KOPT-K1 (cell line): ENCODE measurements at regions not wholly inside any gene's neighbourhood (a gene's known extent, or its start where the extent isn't known, plus 50 kb on each side); places are given as distances from the start of the nearest gene placed in this dataset.

Source experiments
- H3K27ac ChIP-seq: fragments of 200-600 bp; sonication (generic); 2 replicates; pipeline ENCODE4 v1.5.1; 2016; ENCODE audit warnings: antibody characterized with exemption, mild to moderate bottlenecking, low read depth, low read length; ENCODE audit not compliant: poor library complexity, severe bottlenecking
- H3K36me3 ChIP-seq: fragments of 200-600 bp; sonication (generic); 2 replicates; pipeline ENCODE4 v1.5.1; 2017; ENCODE audit warnings: antibody characterized with exemption, mild to moderate bottlenecking, low read length, moderate library complexity; ENCODE audit not compliant: insufficient read depth
- H3K9me3 ChIP-seq: fragments of 200-600 bp; sonication (generic); 2 replicates; pipeline ENCODE4 v1.5.1; 2017; ENCODE audit warnings: antibody characterized with exemption, low read length, mild to moderate bottlenecking; ENCODE audit not compliant: insufficient read depth, poor library complexity, severe bottlenecking

GRCh38 chr1:56409112-56409691 is 170.2 kb downstream of the PLPP3 start:
- H3K27ac ChIP-seq: no peak overlapping the region
- no peaks in the 10 kb centered on the region for H3K9me3 ChIP-seq
- no peaks in the 10 kb centered on the region for H3K36me3 ChIP-seq

- Histone ChIP-seq H3K9me3 (no peaks in the 10 kb centered on the region), H3K36me3 (no peaks in the 10 kb centered on the region), H3K27ac (no peak overlapping the region)
Observed at GRCh38 chr1:56406821-56407220, 172.5 kb downstream of the PLPP3 start.

- H3K27ac ChIP-seq: no peak overlapping the region
- no peaks in the 10 kb centered on the region for H3K36me3 ChIP-seq
- no peaks in the 10 kb centered on the region for H3K9me3 ChIP-seq
Observed at GRCh38 chr1:56404561-56405030, 174.8 kb downstream of the PLPP3 start.

GRCh38 chr1:56404066-56404465 is 175.3 kb downstream of the PLPP3 start:
- no peak overlapping the region for H3K27ac ChIP-seq
- no peaks in the 10 kb centered on the region for H3K36me3 ChIP-seq
- no peaks in the 10 kb centered on the region for H3K9me3 ChIP-seq

- H3K9me3 ChIP-seq: no peaks in the 10 kb centered on the region
- H3K36me3 ChIP-seq: no peaks in the 10 kb centered on the region
- no peak overlapping the region for H3K27ac ChIP-seq
Observed at GRCh38 chr1:56403321-56403720, 176.0 kb downstream of the PLPP3 start.

- Histone ChIP-seq H3K9me3 (no peaks in the 10 kb centered on the region), H3K27ac (no peak overlapping the region), H3K36me3 (no peaks in the 10 kb centered on the region)
Observed at GRCh38 chr1:56401191-56401590, 178.2 kb downstream of the PLPP3 start.

- no peak overlapping the region for H3K27ac ChIP-seq
- no peaks in the 10 kb centered on the region for H3K9me3 ChIP-seq
- no peaks in the 10 kb centered on the region for H3K36me3 ChIP-seq
Observed at GRCh38 chr1:56400526-56400925, 178.8 kb downstream of the PLPP3 start.

- Histone ChIP-seq H3K9me3 (no peaks in the 10 kb centered on the region), H3K27ac (no peak overlapping the region), H3K36me3 (no peaks in the 10 kb centered on the region)
Observed at GRCh38 chr1:56399795-56400194, 179.6 kb downstream of the PLPP3 start.

GRCh38 chr1:56399326-56399725 is 180.0 kb downstream of the PLPP3 start:
- H3K9me3 ChIP-seq: no peaks in the 10 kb centered on the region
- H3K36me3 ChIP-seq: no peaks in the 10 kb centered on the region
- H3K27ac ChIP-seq: no peak overlapping the region

- Histone ChIP-seq H3K9me3 (no peaks in the 10 kb centered on the region), H3K36me3 (no peaks in the 10 kb centered on the region), H3K27ac (no peak overlapping the region)
Observed at GRCh38 chr1:56397811-56398231, 181.5 kb downstream of the PLPP3 start.

GRCh38 chr1:56397409-56397808 is 182.0 kb downstream of the PLPP3 start:
- no peaks in the 10 kb centered on the region for H3K9me3 ChIP-seq

GRCh38 chr1:56396581-56396980 is 182.8 kb downstream of the PLPP3 start:
- Histone ChIP-seq H3K9me3 (no peaks in the 10 kb centered on the region), H3K36me3 (no peaks in the 10 kb centered on the region), H3K27ac (no peak overlapping the region)

More at GRCh38 chr1:56397409-56397808, 182.0 kb downstream of the PLPP3 start:
- Histone ChIP-seq H3K36me3 (no peaks in the 10 kb centered on the region), H3K27ac (no peak overlapping the region)

GRCh38 chr1:56395776-56396175 is 183.6 kb downstream of the PLPP3 start:
- Histone ChIP-seq H3K36me3 (no peaks in the 10 kb centered on the region), H3K9me3 (no peaks in the 10 kb centered on the region), H3K27ac (no peak overlapping the region)

GRCh38 chr1:56394298-56394697 is 185.1 kb downstream of the PLPP3 start:
- Histone ChIP-seq H3K27ac (no peak overlapping the region), H3K36me3 (no peaks in the 10 kb centered on the region), H3K9me3 (no peaks in the 10 kb centered on the region)

- Histone ChIP-seq H3K27ac (no peak overlapping the region), H3K9me3 (no peaks in the 10 kb centered on the region), H3K36me3 (no peaks in the 10 kb centered on the region)
Observed at GRCh38 chr1:56390934-56391731, 188.2 kb downstream of the PLPP3 start.
